ENCODE measurements at regions not wholly inside any gene's neighbourhood (a gene's known extent, or its start where the extent isn't known, plus 50 kb on each side); places are given as distances from the start of the nearest gene placed in this dataset.

GRCh38 chr4:92060333-92060732 lies 243.4 kb upstream of the GRID2 start:
- Mint-ChIP-seq H3K36me3 (no peaks in the 10 kb centered on the region), H3K27me3 (ENCODE audit: low read depth in 3 of 3) (peaks cover 0 to 1% (median 0%) of the 10 kb centered on the region in 3 donors), H3K27ac (no peak overlapping the region), H3K4me1 (no peaks in the 10 kb centered on the region), H3K9me3 (peaks cover 0 to 6% (median 2%) of the 10 kb centered on the region in 7 donors), H3K4me3 (no peak overlapping the region)
- no peak for TF ChIP-seq CTCF (IDR thresholded peaks at IDR 0.05)
- Histone ChIP-seq H3K27ac (ENCODE audit: low read depth in 1 of 2, low read length in 2 of 2) (no peak overlapping the region), H3K79me2 (ENCODE audit: insufficient read depth, low read length) (no peaks in the 10 kb centered on the region), H2AFZ (ENCODE audit: insufficient read depth, low read depth, low read length, poor library complexity, severe bottlenecking) (no peak overlapping the region), H3K9ac (ENCODE audit: insufficient read depth, low read length, poor library complexity, severe bottlenecking) (no peak overlapping the region), H3K27me3 (ENCODE audit: control insufficient read depth in 2 of 2, insufficient read depth in 2 of 2, low read length in 2 of 2) (no peaks in the 10 kb centered on the region), H3K9me3 (replicated peaks in 1 of 2; ENCODE audit: control insufficient read depth in 1 of 2, insufficient read depth in 1 of 2, low read length in 2 of 2) (peaks cover 9 to 14% of the 10 kb centered on the region in 2 donors), H3K36me3 (replicated peaks in 1 of 2; ENCODE audit: control insufficient read depth in 1 of 2, insufficient read depth in 2 of 2, low read length in 2 of 2) (no peaks in the 10 kb centered on the region), H3K4me2 (replicated peaks; ENCODE audit: extremely low read depth, low read length, poor library complexity, severe bottlenecking) (no peak overlapping the region), H4K20me1 (ENCODE audit: insufficient read depth, low read length) (no peaks in the 10 kb centered on the region), H3K4me3 (replicated peaks in 1 of 3; ENCODE audit: low read depth in 2 of 3, low read length in 3 of 3) (no peak overlapping the region), H3K4me1 (ENCODE audit: control insufficient read depth in 1 of 2, insufficient read depth in 2 of 2, low read length in 2 of 2) (no peaks in the 10 kb centered on the region)
- no peak for DNase-seq
- intact Hi-C loops (cut with micrococcal nuclease) = no loop called here
- WGBS (ENCODE audit: insufficient coverage) = no CpG with 5 or more reads among the region's 2 CpGs

GRCh38 chr4:92064574-92064973 lies 239.2 kb upstream of the GRID2 start:
- Histone ChIP-seq H3K4me1 (ENCODE audit: control insufficient read depth in 1 of 2, insufficient read depth in 2 of 2, low read length in 2 of 2) (no peaks in the 10 kb centered on the region), H3K27ac (ENCODE audit: low read depth in 1 of 2, low read length in 2 of 2) (no peak overlapping the region)
- DNase-seq = no peak

More at GRCh38 chr4:92064574-92064973, 239.2 kb upstream of the GRID2 start:
- Mint-ChIP-seq H3K4me3 (no peak overlapping the region), H3K4me1 (no peaks in the 10 kb centered on the region), H3K27me3 (ENCODE audit: low read depth in 3 of 3) (peaks cover 0 to 2% (median 1%) of the 10 kb centered on the region in 3 donors), H3K36me3 (no peaks in the 10 kb centered on the region), H3K9me3 (peaks cover 0 to 7% (median 3%) of the 10 kb centered on the region in 7 donors), H3K27ac (peak overlapping the region in 1 of 7 donors; percentile 35)
- no peaks in the 10 kb centered on the region for H3K36me3 ChIP-seq (replicated peaks in 1 of 2; ENCODE audit: control insufficient read depth in 1 of 2, insufficient read depth in 2 of 2, low read length in 2 of 2)
- no peak overlapping the region for H3K9ac ChIP-seq (ENCODE audit: insufficient read depth, low read length, poor library complexity, severe bottlenecking)
- H3K4me2 ChIP-seq (replicated peaks; ENCODE audit: extremely low read depth, low read length, poor library complexity, severe bottlenecking) = no peak overlapping the region
- no peak for TF ChIP-seq CTCF (IDR thresholded peaks at IDR 0.05)
- no peak overlapping the region for H3K4me3 ChIP-seq (replicated peaks in 1 of 3; ENCODE audit: low read depth in 2 of 3, low read length in 3 of 3)
- intact Hi-C loops (cut with micrococcal nuclease) = no loop called here
- no peaks in the 10 kb centered on the region for H3K27me3 ChIP-seq (ENCODE audit: control insufficient read depth in 2 of 2, insufficient read depth in 2 of 2, low read length in 2 of 2)
- H3K9me3 ChIP-seq (replicated peaks in 1 of 2; ENCODE audit: control insufficient read depth in 1 of 2, insufficient read depth in 1 of 2, low read length in 2 of 2) = peaks cover 12 to 14% of the 10 kb centered on the region in 2 donors
- 83% methylated on average over 4 of the region's 4 CpGs for WGBS (ENCODE audit: insufficient coverage)
- H3K79me2 ChIP-seq (ENCODE audit: insufficient read depth, low read length) = no peaks in the 10 kb centered on the region
- H2AFZ ChIP-seq (ENCODE audit: insufficient read depth, low read depth, low read length, poor library complexity, severe bottlenecking) = no peak overlapping the region
- H4K20me1 ChIP-seq (ENCODE audit: insufficient read depth, low read length) = no peaks in the 10 kb centered on the region
